Activated CD4-positive, alpha-beta T cell treated with anti-CD3 and anti-CD28 coated beads, Interleukin-2, amount 10 ng/mL, durations not matched to agents 24 days and 14 days (primary cell): ENCODE measurements at regions not wholly inside any gene's neighbourhood (a gene's known extent, or its start where the extent isn't known, plus 50 kb on each side); places are given as distances from the start of the nearest gene placed in this dataset.

ENCODE experiments used
- DNase-seq: peaks from one replicate; pipeline ENCODE4 v3.0.0; 2022
- H3K27ac Mint-ChIP-seq: one replicate; pipeline ENCODE4 v1.8.0; 2022; ENCODE audit warnings: mild to moderate bottlenecking, mixed read lengths
- H3K27me3 Mint-ChIP-seq: one replicate; pipeline ENCODE4 v1.8.0; 2022; ENCODE audit warnings: mixed read lengths
- H3K36me3 Mint-ChIP-seq: one replicate; pipeline ENCODE4 v1.8.0; 2022; ENCODE audit warnings: low read depth, mild to moderate bottlenecking, mixed read lengths
- H3K4me1 Mint-ChIP-seq: one replicate; pipeline ENCODE4 v1.8.0; 2021; ENCODE audit warnings: mixed read lengths
- H3K4me3 Mint-ChIP-seq: one replicate; pipeline ENCODE4 v1.8.0; 2022; ENCODE audit warnings: mild to moderate bottlenecking, moderate library complexity, mixed read lengths
- H3K9me3 Mint-ChIP-seq: one replicate; pipeline ENCODE4 v1.8.0; 2021; ENCODE audit warnings: mixed read lengths
- intact Hi-C: fragments of 100-400 bp; cut with micrococcal nuclease; formaldehyde crosslinking; loops from one replicate; pipeline ENCODE4 v1.15.1; 2023

- intact Hi-C loops = no loop called here
- H3K36me3 Mint-ChIP-seq = no peaks in the 10 kb centered on the region
- no peaks in the 10 kb centered on the region for H3K4me1 Mint-ChIP-seq
Observed at GRCh38 chr2:66813976-66814375, 379.1 kb downstream of the MEIS1 start.

GRCh38 chr2:66814916-66815315, 380.0 kb downstream of the MEIS1 start:
- no peak for DNase-seq
- intact Hi-C loops = no loop called here
- H3K27me3 Mint-ChIP-seq = no peaks in the 10 kb centered on the region
- H3K27ac Mint-ChIP-seq = no peak overlapping the region
- H3K4me1 Mint-ChIP-seq = no peaks in the 10 kb centered on the region
- H3K36me3 Mint-ChIP-seq = no peaks in the 10 kb centered on the region
- H3K4me3 Mint-ChIP-seq = no peak overlapping the region
- no peaks in the 10 kb centered on the region for H3K9me3 Mint-ChIP-seq

More at GRCh38 chr2:66813976-66814375, 379.1 kb downstream of the MEIS1 start:
- no peak overlapping the region for H3K27ac Mint-ChIP-seq
- H3K9me3 Mint-ChIP-seq = no peaks in the 10 kb centered on the region
- H3K4me3 Mint-ChIP-seq = no peak overlapping the region
- no peak for DNase-seq
- H3K27me3 Mint-ChIP-seq = no peaks in the 10 kb centered on the region

GRCh38 chr2:66815886-66816285, 381.0 kb downstream of the MEIS1 start:
- Mint-ChIP-seq H3K27me3 (no peaks in the 10 kb centered on the region), H3K4me3 (no peak overlapping the region), H3K27ac (no peak overlapping the region), H3K9me3 (no peaks in the 10 kb centered on the region), H3K4me1 (no peaks in the 10 kb centered on the region), H3K36me3 (no peaks in the 10 kb centered on the region)
- DNase-seq = no peak
- intact Hi-C loops = no loop called here

GRCh38 chr2:66821168-66821567, 386.2 kb downstream of the MEIS1 start:
- Mint-ChIP-seq H3K27ac (no peak overlapping the region), H3K4me3 (no peak overlapping the region), H3K27me3 (no peaks in the 10 kb centered on the region), H3K36me3 (no peaks in the 10 kb centered on the region), H3K9me3 (peaks cover 4% of the 10 kb centered on the region), H3K4me1 (no peaks in the 10 kb centered on the region)
- DNase-seq = no peak
- intact Hi-C loops = no loop called here

GRCh38 chr2:66822186-66822585, 387.3 kb downstream of the MEIS1 start:
- Mint-ChIP-seq H3K9me3 (peaks cover 4% of the 10 kb centered on the region), H3K4me3 (no peak overlapping the region), H3K27me3 (no peaks in the 10 kb centered on the region), H3K4me1 (no peaks in the 10 kb centered on the region), H3K36me3 (no peaks in the 10 kb centered on the region), H3K27ac (no peak overlapping the region)
- DNase-seq = no peak
- intact Hi-C loops = no loop called here

GRCh38 chr2:66824926-66825325, 390.0 kb downstream of the MEIS1 start:
- no peaks in the 10 kb centered on the region for H3K36me3 Mint-ChIP-seq
- peaks cover 4% of the 10 kb centered on the region for H3K9me3 Mint-ChIP-seq
- no peak for DNase-seq
- no peaks in the 10 kb centered on the region for H3K4me1 Mint-ChIP-seq
- no peaks in the 10 kb centered on the region for H3K27me3 Mint-ChIP-seq
- no peak overlapping the region for H3K27ac Mint-ChIP-seq
- intact Hi-C loops = no loop called here
- H3K4me3 Mint-ChIP-seq = no peak overlapping the region

GRCh38 chr2:66827851-66828250, 392.9 kb downstream of the MEIS1 start:
- Mint-ChIP-seq H3K36me3 (no peaks in the 10 kb centered on the region), H3K9me3 (no peaks in the 10 kb centered on the region), H3K4me3 (no peak overlapping the region), H3K27me3 (no peaks in the 10 kb centered on the region), H3K27ac (no peak overlapping the region), H3K4me1 (no peaks in the 10 kb centered on the region)
- DNase-seq = no peak
- intact Hi-C loops = no loop called here

- H3K27me3 Mint-ChIP-seq = no peaks in the 10 kb centered on the region
Observed at GRCh38 chr2:66828876-66829275, 394.0 kb downstream of the MEIS1 start.

GRCh38 chr2:66830881-66831280, 396.0 kb downstream of the MEIS1 start:
- Mint-ChIP-seq H3K27me3 (no peaks in the 10 kb centered on the region), H3K4me3 (no peak overlapping the region), H3K36me3 (no peaks in the 10 kb centered on the region), H3K27ac (no peak overlapping the region), H3K9me3 (no peaks in the 10 kb centered on the region), H3K4me1 (no peaks in the 10 kb centered on the region)
- intact Hi-C loops = no loop called here
- no peak for DNase-seq

More at GRCh38 chr2:66828876-66829275, 394.0 kb downstream of the MEIS1 start:
- H3K4me1 Mint-ChIP-seq = no peaks in the 10 kb centered on the region
- no peak overlapping the region for H3K4me3 Mint-ChIP-seq
- no peak for DNase-seq
- no peaks in the 10 kb centered on the region for H3K36me3 Mint-ChIP-seq
- H3K9me3 Mint-ChIP-seq = no peaks in the 10 kb centered on the region
- intact Hi-C loops = no loop called here
- H3K27ac Mint-ChIP-seq = no peak overlapping the region

- DNase-seq = no peak
- Mint-ChIP-seq H3K27ac (no peak overlapping the region), H3K9me3 (no peaks in the 10 kb centered on the region), H3K27me3 (no peaks in the 10 kb centered on the region), H3K4me1 (no peaks in the 10 kb centered on the region), H3K4me3 (no peak overlapping the region), H3K36me3 (no peaks in the 10 kb centered on the region)
- intact Hi-C loops = no loop called here
Observed at GRCh38 chr2:66832646-66833435, 397.9 kb downstream of the MEIS1 start.

GRCh38 chr2:66834859-66835258, 399.9 kb downstream of the MEIS1 start:
- Mint-ChIP-seq H3K27me3 (no peaks in the 10 kb centered on the region), H3K9me3 (no peaks in the 10 kb centered on the region), H3K36me3 (no peaks in the 10 kb centered on the region), H3K27ac (no peak overlapping the region), H3K4me3 (no peak overlapping the region), H3K4me1 (no peaks in the 10 kb centered on the region)
- DNase-seq = no peak
- intact Hi-C loops = no loop called here

GRCh38 chr2:66836851-66837250, 401.9 kb downstream of the MEIS1 start:
- Mint-ChIP-seq H3K27ac (no peak overlapping the region), H3K9me3 (no peaks in the 10 kb centered on the region), H3K27me3 (no peaks in the 10 kb centered on the region), H3K4me1 (no peaks in the 10 kb centered on the region), H3K36me3 (no peaks in the 10 kb centered on the region), H3K4me3 (no peak overlapping the region)
- no peak for DNase-seq
- intact Hi-C loops = no loop called here

- no peaks in the 10 kb centered on the region for H3K9me3 Mint-ChIP-seq
- no peaks in the 10 kb centered on the region for H3K27me3 Mint-ChIP-seq
- no peaks in the 10 kb centered on the region for H3K36me3 Mint-ChIP-seq
- H3K4me1 Mint-ChIP-seq = no peaks in the 10 kb centered on the region
- no peak for DNase-seq
- intact Hi-C loops = no loop called here
- no peak overlapping the region for H3K4me3 Mint-ChIP-seq
- H3K27ac Mint-ChIP-seq = no peak overlapping the region
Observed at GRCh38 chr2:66839551-66840320, 404.8 kb downstream of the MEIS1 start.

GRCh38 chr2:66840321-66841002, 405.5 kb downstream of the MEIS1 start:
- DNase-seq = no peak
- Mint-ChIP-seq H3K27ac (no peak overlapping the region), H3K27me3 (no peaks in the 10 kb centered on the region), H3K36me3 (no peaks in the 10 kb centered on the region), H3K4me1 (no peaks in the 10 kb centered on the region), H3K4me3 (no peak overlapping the region), H3K9me3 (no peaks in the 10 kb centered on the region)
- intact Hi-C loops = no loop called here
